ENCODE measurements at regions not wholly inside any gene's neighbourhood (a gene's known extent, or its start where the extent isn't known, plus 50 kb on each side); places are given as distances from the start of the nearest gene placed in this dataset.

GRCh38 chr5:62773460-62773859 lies 194.8 kb downstream of the LRRC70 start:
- Histone ChIP-seq H3K27ac (ENCODE audit: low read depth, low read length) (no peak overlapping the region), H4K5ac (ENCODE audit: insufficient read length, low read depth, low read length) (no peak overlapping the region), H3K79me1 (ENCODE audit: low read depth, low read length) (no peaks in the 10 kb centered on the region), H3K4me3 (ENCODE audit: extremely low read depth in 1 of 4, insufficient read depth in 2 of 4, low read depth in 3 of 4, low read length in 4 of 4) (no peak overlapping the region), H4K20me1 (replicated peaks in 1 of 2; ENCODE audit: control insufficient read depth in 1 of 2, insufficient read depth in 2 of 2, low read length in 2 of 2) (no peaks in the 10 kb centered on the region), H3K4me1 (replicated peaks in 1 of 4; ENCODE audit: control insufficient read depth in 3 of 4, insufficient read depth in 4 of 4, low read length in 3 of 4) (no peaks in the 10 kb centered on the region), H2BK12ac (ENCODE audit: low read depth, low read length) (no peak overlapping the region), H3K18ac (ENCODE audit: extremely low read depth, low read length) (no peak overlapping the region), H2BK15ac (ENCODE audit: low read length) (no peak overlapping the region), H3K4me2 (ENCODE audit: insufficient read depth in 1 of 2, low read depth in 2 of 2, low read length in 2 of 2) (no peak overlapping the region), H3K14ac (ENCODE audit: insufficient read length) (no peak overlapping the region), H4K91ac (replicated peaks; ENCODE audit: insufficient read length, low read length) (no peak overlapping the region), H3K79me2 (ENCODE audit: control insufficient read depth in 1 of 2, insufficient read depth in 2 of 2, low read length in 2 of 2) (no peaks in the 10 kb centered on the region), H2BK120ac (replicated peaks; ENCODE audit: low read depth, low read length) (no peak overlapping the region), H3K9me3 (ENCODE audit: insufficient read depth in 2 of 2, low read depth in 1 of 2, low read length in 1 of 2) (no peaks in the 10 kb centered on the region), H3K36me3 (ENCODE audit: control insufficient read depth in 2 of 4, insufficient read depth in 4 of 4, low read length in 3 of 4) (no peaks in the 10 kb centered on the region), H2AFZ (ENCODE audit: low read length) (no peak overlapping the region), H2BK5ac (ENCODE audit: low read depth, low read length) (no peak overlapping the region), H2BK20ac (ENCODE audit: low read length) (no peak overlapping the region), H3K23me2 (ENCODE audit: low read depth, low read length) (no peaks in the 10 kb centered on the region), H3K27me3 (replicated peaks in 1 of 4; ENCODE audit: control insufficient read depth in 3 of 4, extremely low read depth in 1 of 4, insufficient read depth in 3 of 4, low read length in 3 of 4) (no peaks in the 10 kb centered on the region), H3K23ac (ENCODE audit: insufficient read length) (no peak overlapping the region), H3K56ac (replicated peaks; ENCODE audit: insufficient read length, low read depth, low read length) (no peak overlapping the region), H4K8ac (ENCODE audit: extremely low read depth, insufficient read depth, low read length) (no peak overlapping the region), H3K9ac (replicated peaks in 1 of 4; ENCODE audit: extremely low read depth in 1 of 4, low read depth in 3 of 4, low read length in 3 of 4) (no peak overlapping the region), H3K4ac (replicated peaks; ENCODE audit: insufficient read length, low read depth, low read length) (no peak overlapping the region), H2AK5ac (ENCODE audit: low read depth, low read length) (no peak overlapping the region)
- POLR2A ChIA-PET (ENCODE audit: partially characterized antibody): no interaction called here
- FAIRE-seq: no peak
- CTCF ChIA-PET (ENCODE audit: partially characterized antibody): interaction anchor here (1.2 kb wide), 1 partner anchor 82 kb away, joined by 3 read pairs; no protein-coding TSS in a partner anchor
- no peak for TF ChIP-seq SIN3A (conservative IDR thresholded peaks at IDR 0.05 in 1 of 2, IDR thresholded peaks at IDR 0.05 in 1 of 2; ENCODE audit: low read depth in 1 of 2, low read length in 2 of 2)
- TF ChIP-seq CTBP2 (IDR thresholded peaks at IDR 0.05; ENCODE audit: borderline replicate concordance, insufficient read depth, insufficient read length, low read length): no peak
- no peak for TF ChIP-seq TAF1 (IDR thresholded peaks at IDR 0.05; ENCODE audit: low read depth, low read length)
- TF ChIP-seq HDAC6 (IDR thresholded peaks at IDR 0.05; ENCODE audit: low read depth, low read length): no peak
- no peak for TF ChIP-seq PHF8 (conservative IDR thresholded peaks at IDR 0.05; ENCODE audit: low read depth, low read length)
- no peak for TF ChIP-seq CEBPB (IDR thresholded peaks at IDR 0.05; ENCODE audit: low read depth, low read length)
- TF ChIP-seq MAFK (IDR thresholded peaks at IDR 0.05; ENCODE audit: low read depth, low read length): no peak
- TF ChIP-seq CBX5 (IDR thresholded peaks at IDR 0.05; ENCODE audit: low read depth, low read length): no peak
- no peak for TF ChIP-seq EP300 (IDR thresholded peaks at IDR 0.05; ENCODE audit: borderline replicate concordance in 1 of 2, low read depth in 2 of 2, low read length in 2 of 2)
- TF ChIP-seq TBP (IDR thresholded peaks at IDR 0.05; ENCODE audit: low read depth, low read length): no peak
- no peak for TF ChIP-seq CBX8 (IDR thresholded peaks at IDR 0.05; ENCODE audit: borderline replicate concordance, low read depth, low read length)
- no peak for TF ChIP-seq HDAC2 (IDR thresholded peaks at IDR 0.05; ENCODE audit: borderline replicate concordance in 1 of 2, low read depth in 2 of 2, low read length in 2 of 2)
- TF ChIP-seq SIRT6 (IDR thresholded peaks at IDR 0.05; ENCODE audit: low read length): no peak
- no peak for TF ChIP-seq TAF7 (optimal IDR thresholded peaks at IDR 0.05; ENCODE audit: borderline replicate concordance, low read depth, low read length)
- WGBS, 2 experiments (ENCODE audit: extremely low coverage in 1 of 2, insufficient coverage in 1 of 2, insufficient read length in 1 of 2, insufficient replicate concordance in 2 of 2, low coverage in 1 of 2, low lambda C conversion rate in 2 of 2, missing lambda C conversion rate in 1 of 2): 94% methylated on average over 3 of the region's 3 CpGs; no CpG with 5 or more reads in 1 of the 2 experiments
- no peak for DNase-seq (ENCODE audit: low read depth in 1 of 2, low spot score in 2 of 2)

Data from H1 (cell line).